HL-60 (cell line): ENCODE measurements at regions not wholly inside any gene's neighbourhood (a gene's known extent, or its start where the extent isn't known, plus 50 kb on each side); places are given as distances from the start of the nearest gene placed in this dataset.

Experiments used
- DNase-seq, 2 experiments: peaks; one replicate each; pipeline ENCODE4 v3.0.0-alpha.2; 2010 to 2020; ENCODE audit warnings: low read depth in 1 of 2, low spot score in 1 of 2
- H3K27ac ChIP-seq: fragments of 250-450 bp; sonication (Bioruptor Pico); replicated peaks from 2 replicates; pipeline ENCODE4 v1.5.1; 2020; ENCODE audit warnings: mild to moderate bottlenecking, moderate library complexity
- H3K27me3 ChIP-seq: fragments of 250-450 bp; sonication (Bioruptor Pico); 2 replicates; pipeline ENCODE4 v1.5.1; 2021; ENCODE audit warnings: mild to moderate bottlenecking, moderate library complexity; ENCODE audit not compliant: insufficient read depth, poor library complexity, severe bottlenecking
- H3K4me3 ChIP-seq: replicated peaks from 2 replicates; pipeline ENCODE4 v1.5.1; 2011; ENCODE audit warnings: mild to moderate bottlenecking, control low read depth, low read length; ENCODE audit not compliant: insufficient read depth
- GABPA ChIP-seq: IDR thresholded peaks from 2 replicates; pipeline ENCODE4 v1.6.1; 2012; ENCODE audit warnings: low read depth
- POLR2AphosphoS5 ChIP-seq: IDR thresholded peaks from 2 replicates; pipeline ENCODE4 v1.6.1; 2012; ENCODE audit warnings: low read depth
- SPI1 ChIP-seq: IDR thresholded peaks from 2 replicates; pipeline ENCODE4 v1.6.1; 2012; ENCODE audit warnings: low read depth, mild to moderate bottlenecking, borderline replicate concordance
- TF ChIP-seq, protein P1 (sequence below): IDR thresholded peaks from one replicate; pipeline ENCODE4 v1.5.1; 2011; ENCODE audit warnings: low read length, control low read depth, inconsistent platforms; ENCODE audit not compliant: insufficient read depth
- TF ChIP-seq, protein P2 (sequence below): IDR thresholded peaks from 2 replicates; pipeline ENCODE4 v1.6.1; 2012; ENCODE audit warnings: low read depth; ENCODE audit not compliant: insufficient replicate concordance

DNA sequence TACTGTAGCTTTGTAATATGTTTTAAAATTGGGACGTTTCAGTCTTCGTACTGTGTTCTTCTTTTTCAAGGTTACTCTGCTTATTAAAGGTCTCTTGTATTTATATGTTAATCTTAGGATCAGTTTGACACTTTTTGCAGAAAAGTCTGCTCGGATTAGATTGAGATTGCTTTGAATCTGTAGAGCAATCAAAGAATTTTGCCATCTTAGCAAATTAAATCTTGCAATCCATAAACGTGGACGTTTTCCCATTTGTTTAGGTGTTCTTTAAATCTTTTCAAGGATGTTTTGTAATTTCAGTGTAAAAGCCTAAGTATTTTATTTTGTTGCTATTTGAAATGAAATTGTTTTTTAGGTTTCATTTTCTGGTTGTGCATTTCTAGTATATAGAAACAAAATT lies 78.0 kb upstream of the GTSF1L start:
- Histone ChIP-seq H3K27me3 (no peaks in the 10 kb centered on the region), H3K27ac (no peak overlapping the region)
- DNase-seq, result no peak

DNA sequence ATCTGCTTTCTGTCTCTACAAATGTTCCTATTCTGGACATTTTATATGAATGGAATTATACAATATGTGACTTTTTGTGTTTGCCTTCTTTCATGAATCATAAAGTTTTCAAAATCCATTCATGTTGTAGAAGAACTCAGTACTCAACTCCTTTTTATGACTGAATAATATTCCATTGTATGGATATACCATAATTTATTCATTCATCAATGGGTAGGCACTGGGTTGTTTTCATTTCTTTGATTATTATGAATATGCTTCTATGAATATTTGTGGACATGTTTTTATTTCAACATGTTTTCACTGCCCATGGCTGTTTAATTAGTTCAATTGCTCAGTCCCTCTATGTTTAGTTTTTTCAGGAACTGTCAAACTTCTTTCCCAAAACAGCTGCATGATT lies 76.5 kb upstream of the GTSF1L start:
- no peak overlapping the region for H3K27ac ChIP-seq
- DNase-seq, result no peak
- H3K4me3 ChIP-seq, result no peak overlapping the region
- TF ChIP-seq SPI1 (no peak), GABPA (no peak), POLR2AphosphoS5 (no peak)
- TF ChIP-seq, protein P1, sequence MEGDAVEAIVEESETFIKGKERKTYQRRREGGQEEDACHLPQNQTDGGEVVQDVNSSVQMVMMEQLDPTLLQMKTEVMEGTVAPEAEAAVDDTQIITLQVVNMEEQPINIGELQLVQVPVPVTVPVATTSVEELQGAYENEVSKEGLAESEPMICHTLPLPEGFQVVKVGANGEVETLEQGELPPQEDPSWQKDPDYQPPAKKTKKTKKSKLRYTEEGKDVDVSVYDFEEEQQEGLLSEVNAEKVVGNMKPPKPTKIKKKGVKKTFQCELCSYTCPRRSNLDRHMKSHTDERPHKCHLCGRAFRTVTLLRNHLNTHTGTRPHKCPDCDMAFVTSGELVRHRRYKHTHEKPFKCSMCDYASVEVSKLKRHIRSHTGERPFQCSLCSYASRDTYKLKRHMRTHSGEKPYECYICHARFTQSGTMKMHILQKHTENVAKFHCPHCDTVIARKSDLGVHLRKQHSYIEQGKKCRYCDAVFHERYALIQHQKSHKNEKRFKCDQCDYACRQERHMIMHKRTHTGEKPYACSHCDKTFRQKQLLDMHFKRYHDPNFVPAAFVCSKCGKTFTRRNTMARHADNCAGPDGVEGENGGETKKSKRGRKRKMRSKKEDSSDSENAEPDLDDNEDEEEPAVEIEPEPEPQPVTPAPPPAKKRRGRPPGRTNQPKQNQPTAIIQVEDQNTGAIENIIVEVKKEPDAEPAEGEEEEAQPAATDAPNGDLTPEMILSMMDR, result no peak
- TF ChIP-seq, protein P2, sequence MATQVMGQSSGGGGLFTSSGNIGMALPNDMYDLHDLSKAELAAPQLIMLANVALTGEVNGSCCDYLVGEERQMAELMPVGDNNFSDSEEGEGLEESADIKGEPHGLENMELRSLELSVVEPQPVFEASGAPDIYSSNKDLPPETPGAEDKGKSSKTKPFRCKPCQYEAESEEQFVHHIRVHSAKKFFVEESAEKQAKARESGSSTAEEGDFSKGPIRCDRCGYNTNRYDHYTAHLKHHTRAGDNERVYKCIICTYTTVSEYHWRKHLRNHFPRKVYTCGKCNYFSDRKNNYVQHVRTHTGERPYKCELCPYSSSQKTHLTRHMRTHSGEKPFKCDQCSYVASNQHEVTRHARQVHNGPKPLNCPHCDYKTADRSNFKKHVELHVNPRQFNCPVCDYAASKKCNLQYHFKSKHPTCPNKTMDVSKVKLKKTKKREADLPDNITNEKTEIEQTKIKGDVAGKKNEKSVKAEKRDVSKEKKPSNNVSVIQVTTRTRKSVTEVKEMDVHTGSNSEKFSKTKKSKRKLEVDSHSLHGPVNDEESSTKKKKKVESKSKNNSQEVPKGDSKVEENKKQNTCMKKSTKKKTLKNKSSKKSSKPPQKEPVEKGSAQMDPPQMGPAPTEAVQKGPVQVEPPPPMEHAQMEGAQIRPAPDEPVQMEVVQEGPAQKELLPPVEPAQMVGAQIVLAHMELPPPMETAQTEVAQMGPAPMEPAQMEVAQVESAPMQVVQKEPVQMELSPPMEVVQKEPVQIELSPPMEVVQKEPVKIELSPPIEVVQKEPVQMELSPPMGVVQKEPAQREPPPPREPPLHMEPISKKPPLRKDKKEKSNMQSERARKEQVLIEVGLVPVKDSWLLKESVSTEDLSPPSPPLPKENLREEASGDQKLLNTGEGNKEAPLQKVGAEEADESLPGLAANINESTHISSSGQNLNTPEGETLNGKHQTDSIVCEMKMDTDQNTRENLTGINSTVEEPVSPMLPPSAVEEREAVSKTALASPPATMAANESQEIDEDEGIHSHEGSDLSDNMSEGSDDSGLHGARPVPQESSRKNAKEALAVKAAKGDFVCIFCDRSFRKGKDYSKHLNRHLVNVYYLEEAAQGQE, result no peak
- H3K27me3 ChIP-seq, result no peaks in the 10 kb centered on the region

More for the DNA sequence above, 78.0 kb upstream of the GTSF1L start:
- no peak overlapping the region for H3K4me3 ChIP-seq
- TF ChIP-seq SPI1 (no peak), POLR2AphosphoS5 (no peak), GABPA (no peak)
- TF ChIP-seq, protein P2, result no peak
- TF ChIP-seq, protein P1, result no peak

DNA sequence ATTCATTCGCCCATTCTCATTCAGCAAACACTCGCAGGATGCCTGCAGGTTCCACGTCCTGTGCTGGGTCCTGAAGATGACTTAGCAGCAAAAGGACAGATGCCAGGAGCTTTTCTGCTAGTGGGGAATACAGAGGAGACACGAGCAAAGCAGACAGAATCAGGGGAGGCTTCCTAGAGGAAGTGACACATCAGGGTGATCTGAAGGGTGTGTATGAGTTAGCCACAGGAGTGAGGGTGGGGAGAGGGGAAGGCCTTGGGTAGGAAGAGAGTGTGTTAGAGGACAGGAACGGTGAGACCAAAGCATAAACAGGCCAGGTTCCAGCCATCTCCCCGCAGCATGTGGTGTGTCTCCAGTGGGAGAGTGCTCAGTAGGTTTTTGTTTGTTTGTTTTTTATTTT lies 73.4 kb upstream of the GTSF1L start:
- TF ChIP-seq, protein P2, result no peak
- Histone ChIP-seq H3K4me3 (no peak overlapping the region), H3K27me3 (no peaks in the 10 kb centered on the region), H3K27ac (no peak overlapping the region)
- DNase-seq, result no peak

DNA sequence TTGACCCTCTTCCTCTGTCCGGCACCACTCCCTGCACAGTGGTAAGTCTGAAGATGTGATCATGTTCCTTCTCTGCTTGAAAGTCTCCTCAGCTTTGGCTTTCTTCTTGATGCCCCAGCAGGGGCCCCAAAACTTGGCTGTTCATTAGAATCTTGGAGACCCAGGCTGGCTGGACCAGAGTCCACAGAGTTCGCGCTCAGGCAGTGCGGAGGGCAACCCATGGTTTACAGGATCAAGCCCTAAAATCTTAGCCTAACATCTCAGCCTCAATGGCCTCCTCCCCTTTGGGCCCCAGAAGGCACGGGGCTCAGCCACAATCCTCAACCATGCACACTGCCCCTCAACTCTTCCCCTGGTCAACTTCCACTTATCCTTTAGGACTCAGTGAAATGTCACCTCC lies 72.9 kb upstream of the GTSF1L start:
- H3K27ac ChIP-seq, result no peak overlapping the region
- DNase-seq, result no peak
- TF ChIP-seq SPI1, result no peak
- no peak for TF ChIP-seq GABPA
- TF ChIP-seq, protein P2, result no peak
- no peak for TF ChIP-seq POLR2AphosphoS5
- TF ChIP-seq, protein P1, result no peak

More for the DNA sequence above, 72.9 kb upstream of the GTSF1L start:
- Histone ChIP-seq H3K4me3 (no peak overlapping the region), H3K27me3 (no peaks in the 10 kb centered on the region)
